ENCODE measurements at regions not wholly inside any gene's neighbourhood (a gene's known extent, or its start where the extent isn't known, plus 50 kb on each side); places are given as distances from the start of the nearest gene placed in this dataset.

DNA sequence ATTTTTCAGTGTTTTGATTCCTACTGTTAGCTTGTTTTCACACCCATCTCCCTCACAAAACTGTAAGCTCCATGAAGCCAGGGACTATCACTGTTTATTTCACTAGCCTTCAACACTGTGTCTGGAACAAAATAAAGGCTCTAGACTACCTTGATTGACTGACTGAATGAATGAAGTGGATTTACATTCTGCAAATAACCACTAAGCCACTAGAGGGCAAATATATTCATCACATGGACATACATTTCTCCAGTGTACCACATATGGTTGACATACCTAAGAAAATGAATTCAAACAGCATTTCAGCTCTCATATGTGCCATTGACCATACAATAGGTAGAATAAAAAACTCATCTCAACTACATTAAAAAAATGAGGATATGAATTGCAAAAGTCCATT lies 185.9 kb downstream of the RAB11FIP2 start:
- Histone ChIP-seq H3K4me1 (ENCODE audit: control insufficient read depth, insufficient read depth, low read depth, low read length) (no peaks in the 10 kb centered on the region), H3K36me3 (ENCODE audit: control insufficient read depth in 1 of 2, insufficient read depth in 2 of 2, low read depth in 1 of 2, low read length in 2 of 2) (no peaks in the 10 kb centered on the region), H3K27me3 (ENCODE audit: control insufficient read depth in 1 of 2, insufficient read depth in 1 of 2, low read length in 2 of 2) (peaks cover 0 to 5% of the 10 kb centered on the region in 2 experiments), H4K91ac (ENCODE audit: low read length) (no peak overlapping the region), H3K18ac (ENCODE audit: low read depth in 1 of 2, low read length in 2 of 2) (no peak overlapping the region), H3K14ac (ENCODE audit: low read length in 2 of 2) (no peak overlapping the region), H3K9me3 (ENCODE audit: control insufficient read depth, low read length) (peaks cover 5% of the 10 kb centered on the region), H2BK12ac (ENCODE audit: low read length in 2 of 2) (no peak overlapping the region), H2BK15ac (ENCODE audit: low read depth, poor library complexity, severe bottlenecking) (no peak overlapping the region), H3K79me1 (replicated peaks; ENCODE audit: low read length, poor library complexity, severe bottlenecking) (no peaks in the 10 kb centered on the region), H4K8ac (ENCODE audit: low read length) (no peak overlapping the region), H3K4me3 (ENCODE audit: insufficient read depth in 1 of 2, low read depth in 1 of 2, low read length in 2 of 2) (no peak overlapping the region), H2BK5ac (ENCODE audit: low read depth, low read length, poor library complexity, severe bottlenecking) (no peak overlapping the region), H3K27ac (ENCODE audit: low read length, poor library complexity, severe bottlenecking) (no peak overlapping the region), H3K9ac (ENCODE audit: low read length) (no peak overlapping the region), H2AFZ (ENCODE audit: low read depth, low read length) (no peak overlapping the region), H3K23ac (ENCODE audit: low read length in 2 of 2) (no peak overlapping the region), H3K4ac (ENCODE audit: low read depth in 1 of 2, low read length in 2 of 2) (no peak overlapping the region), H3K4me2 (ENCODE audit: low read length, poor library complexity, severe bottlenecking) (no peak overlapping the region), H2AK5ac (ENCODE audit: low read length, severe bottlenecking) (no peak overlapping the region), H2BK120ac (ENCODE audit: low read depth, low read length) (no peak overlapping the region)
- DNase-seq, result no peak

DNA sequence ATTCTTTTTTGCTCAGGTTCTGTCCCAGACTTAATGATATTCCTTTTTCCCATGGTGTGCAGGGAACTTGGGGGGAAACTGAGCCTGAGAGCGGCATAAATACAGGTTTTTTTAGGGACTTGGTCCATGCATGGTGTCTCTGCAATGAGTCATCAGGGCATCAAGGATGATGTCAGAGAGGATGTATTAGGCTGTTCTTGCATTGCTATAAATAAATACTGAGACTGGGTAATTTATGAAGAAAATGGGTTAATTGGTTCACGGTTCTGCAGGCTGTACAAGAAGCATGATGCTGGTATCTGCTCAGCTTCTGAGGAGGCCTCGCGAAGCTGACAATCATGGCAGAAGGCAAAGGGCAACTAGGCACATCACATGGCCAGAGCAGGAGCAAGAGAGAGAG lies 185.4 kb downstream of the RAB11FIP2 start:
- DNase-seq, result no peak
- H3K4me1 ChIP-seq (ENCODE audit: control insufficient read depth, insufficient read depth, low read depth, low read length), result no peaks in the 10 kb centered on the region
- H2BK15ac ChIP-seq (ENCODE audit: low read depth, poor library complexity, severe bottlenecking), result no peak overlapping the region
- peaks cover 0 to 5% of the 10 kb centered on the region in 2 experiments for H3K27me3 ChIP-seq (ENCODE audit: control insufficient read depth in 1 of 2, insufficient read depth in 1 of 2, low read length in 2 of 2)
- H2BK5ac ChIP-seq (ENCODE audit: low read depth, low read length, poor library complexity, severe bottlenecking), result no peak overlapping the region
- H3K4me2 ChIP-seq (ENCODE audit: low read length, poor library complexity, severe bottlenecking), result no peak overlapping the region
- H3K18ac ChIP-seq (ENCODE audit: low read depth in 1 of 2, low read length in 2 of 2), result no peak overlapping the region
- H3K9ac ChIP-seq (ENCODE audit: low read length), result no peak overlapping the region
- WGBS, result 92% methylated on average over 4 of the region's 4 CpGs
- no peaks in the 10 kb centered on the region for H3K36me3 ChIP-seq (ENCODE audit: control insufficient read depth in 1 of 2, insufficient read depth in 2 of 2, low read depth in 1 of 2, low read length in 2 of 2)
- no peaks in the 10 kb centered on the region for H3K9me3 ChIP-seq (ENCODE audit: control insufficient read depth, low read length)
- no peak overlapping the region for H3K27ac ChIP-seq (ENCODE audit: low read length, poor library complexity, severe bottlenecking)
- no peak overlapping the region for H3K4ac ChIP-seq (ENCODE audit: low read depth in 1 of 2, low read length in 2 of 2)
- H4K8ac ChIP-seq (ENCODE audit: low read length), result no peak overlapping the region
- no peak overlapping the region for H3K4me3 ChIP-seq (ENCODE audit: insufficient read depth in 1 of 2, low read depth in 1 of 2, low read length in 2 of 2)
- H3K23ac ChIP-seq (ENCODE audit: low read length in 2 of 2), result no peak overlapping the region
- no peak overlapping the region for H4K91ac ChIP-seq (ENCODE audit: low read length)
- no peak overlapping the region for H2BK12ac ChIP-seq (ENCODE audit: low read length in 2 of 2)
- H2BK120ac ChIP-seq (ENCODE audit: low read depth, low read length), result no peak overlapping the region
- H3K14ac ChIP-seq (ENCODE audit: low read length in 2 of 2), result no peak overlapping the region
- no peak overlapping the region for H2AFZ ChIP-seq (ENCODE audit: low read depth, low read length)
- no peaks in the 10 kb centered on the region for H3K79me1 ChIP-seq (replicated peaks; ENCODE audit: low read length, poor library complexity, severe bottlenecking)
- no peak overlapping the region for H2AK5ac ChIP-seq (ENCODE audit: low read length, severe bottlenecking)

DNA sequence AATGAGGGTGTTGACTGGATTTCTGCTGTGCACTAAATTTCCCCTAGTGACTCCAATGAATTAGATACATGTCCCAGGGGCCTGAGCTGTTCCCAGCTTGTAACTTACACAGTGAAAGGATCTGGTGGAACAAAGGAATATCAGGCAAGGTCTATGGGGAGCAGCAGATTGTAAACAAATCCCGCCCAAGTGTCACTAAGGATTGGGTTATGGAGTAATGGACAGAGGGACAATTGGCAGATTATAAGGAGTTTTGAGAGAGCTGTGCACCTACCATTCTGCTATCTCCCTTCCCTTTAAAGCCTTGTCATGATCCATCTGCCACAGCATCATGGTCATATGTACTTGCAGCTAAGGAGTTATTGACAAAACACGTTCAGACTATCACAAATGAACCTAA lies 183.0 kb downstream of the RAB11FIP2 start:
- H3K23ac ChIP-seq (ENCODE audit: low read length in 2 of 2), result no peak overlapping the region
- no peak overlapping the region for H4K91ac ChIP-seq (ENCODE audit: low read length)
- no peak overlapping the region for H3K4me2 ChIP-seq (ENCODE audit: low read length, poor library complexity, severe bottlenecking)
- WGBS, result 0% methylated on average over 1 of the region's 2 CpGs
- no peak overlapping the region for H2BK120ac ChIP-seq (ENCODE audit: low read depth, low read length)
- no peak overlapping the region for H2BK15ac ChIP-seq (ENCODE audit: low read depth, poor library complexity, severe bottlenecking)
- peaks cover 0 to 2% of the 10 kb centered on the region in 2 experiments for H3K27me3 ChIP-seq (ENCODE audit: control insufficient read depth in 1 of 2, insufficient read depth in 1 of 2, low read length in 2 of 2)
- H2AK5ac ChIP-seq (ENCODE audit: low read length, severe bottlenecking), result no peak overlapping the region
- DNase-seq, result no peak
- H3K36me3 ChIP-seq (ENCODE audit: control insufficient read depth in 1 of 2, insufficient read depth in 2 of 2, low read depth in 1 of 2, low read length in 2 of 2), result no peaks in the 10 kb centered on the region
- no peak overlapping the region for H2BK5ac ChIP-seq (ENCODE audit: low read depth, low read length, poor library complexity, severe bottlenecking)
- H2BK12ac ChIP-seq (ENCODE audit: low read length in 2 of 2), result no peak overlapping the region
- no peak overlapping the region for H3K4me3 ChIP-seq (ENCODE audit: insufficient read depth in 1 of 2, low read depth in 1 of 2, low read length in 2 of 2)
- H3K79me1 ChIP-seq (replicated peaks; ENCODE audit: low read length, poor library complexity, severe bottlenecking), result no peaks in the 10 kb centered on the region
- H2AFZ ChIP-seq (ENCODE audit: low read depth, low read length), result no peak overlapping the region
- H3K9ac ChIP-seq (ENCODE audit: low read length), result no peak overlapping the region
- no peak overlapping the region for H4K8ac ChIP-seq (ENCODE audit: low read length)
- H3K18ac ChIP-seq (ENCODE audit: low read depth in 1 of 2, low read length in 2 of 2), result no peak overlapping the region
- no peak overlapping the region for H3K27ac ChIP-seq (ENCODE audit: low read length, poor library complexity, severe bottlenecking)
- no peak overlapping the region for H3K14ac ChIP-seq (ENCODE audit: low read length in 2 of 2)
- H3K9me3 ChIP-seq (ENCODE audit: control insufficient read depth, low read length), result no peaks in the 10 kb centered on the region
- H3K4me1 ChIP-seq (ENCODE audit: control insufficient read depth, insufficient read depth, low read depth, low read length), result no peaks in the 10 kb centered on the region
- no peak overlapping the region for H3K4ac ChIP-seq (ENCODE audit: low read depth in 1 of 2, low read length in 2 of 2)

DNA sequence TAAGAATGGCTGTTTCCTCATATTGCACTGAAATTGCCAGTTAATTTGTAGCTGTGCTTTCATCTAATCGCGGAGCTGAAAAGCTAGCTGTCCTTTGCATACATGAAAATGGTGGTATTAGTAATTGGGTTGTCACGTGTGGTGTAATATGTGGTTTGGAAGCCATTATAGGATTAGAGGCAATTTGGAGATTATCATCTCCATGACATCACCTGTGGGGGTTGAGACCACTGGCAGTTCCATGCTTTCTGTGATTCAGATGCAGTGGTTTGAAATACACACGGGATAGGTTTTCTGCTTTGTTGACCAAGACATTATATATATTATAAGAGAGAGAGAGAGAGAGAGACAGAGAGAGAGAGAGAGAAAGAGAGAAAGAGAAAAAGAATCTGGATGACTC lies 180.8 kb downstream of the RAB11FIP2 start:
- H3K4me2 ChIP-seq (ENCODE audit: low read length, poor library complexity, severe bottlenecking), result no peak overlapping the region
- no peak for DNase-seq
- H2AFZ ChIP-seq (ENCODE audit: low read depth, low read length), result no peak overlapping the region
- H3K9me3 ChIP-seq (ENCODE audit: control insufficient read depth, low read length), result no peaks in the 10 kb centered on the region
- H3K4me1 ChIP-seq (ENCODE audit: control insufficient read depth, insufficient read depth, low read depth, low read length), result no peaks in the 10 kb centered on the region
- no peak overlapping the region for H3K4me3 ChIP-seq (ENCODE audit: insufficient read depth in 1 of 2, low read depth in 1 of 2, low read length in 2 of 2)
- H3K4ac ChIP-seq (ENCODE audit: low read depth in 1 of 2, low read length in 2 of 2), result no peak overlapping the region
- H3K36me3 ChIP-seq (ENCODE audit: control insufficient read depth in 1 of 2, insufficient read depth in 2 of 2, low read depth in 1 of 2, low read length in 2 of 2), result no peaks in the 10 kb centered on the region
- H3K18ac ChIP-seq (ENCODE audit: low read depth in 1 of 2, low read length in 2 of 2), result no peak overlapping the region
- H3K23ac ChIP-seq (ENCODE audit: low read length in 2 of 2), result no peak overlapping the region
- H4K8ac ChIP-seq (ENCODE audit: low read length), result no peak overlapping the region
- no peaks in the 10 kb centered on the region for H3K79me1 ChIP-seq (replicated peaks; ENCODE audit: low read length, poor library complexity, severe bottlenecking)
- no peak overlapping the region for H2BK120ac ChIP-seq (ENCODE audit: low read depth, low read length)
- H3K27me3 ChIP-seq (ENCODE audit: control insufficient read depth in 1 of 2, insufficient read depth in 1 of 2, low read length in 2 of 2), result no peaks in the 10 kb centered on the region
- no peak overlapping the region for H3K9ac ChIP-seq (ENCODE audit: low read length)
- H2BK15ac ChIP-seq (ENCODE audit: low read depth, poor library complexity, severe bottlenecking), result no peak overlapping the region
- H3K14ac ChIP-seq (ENCODE audit: low read length in 2 of 2), result no peak overlapping the region
- no peak overlapping the region for H3K27ac ChIP-seq (ENCODE audit: low read length, poor library complexity, severe bottlenecking)
- no peak overlapping the region for H2AK5ac ChIP-seq (ENCODE audit: low read length, severe bottlenecking)
- 86% methylated on average over 3 of the region's 4 CpGs for WGBS
- H2BK5ac ChIP-seq (ENCODE audit: low read depth, low read length, poor library complexity, severe bottlenecking), result no peak overlapping the region
- no peak overlapping the region for H4K91ac ChIP-seq (ENCODE audit: low read length)
- H2BK12ac ChIP-seq (ENCODE audit: low read length in 2 of 2), result no peak overlapping the region
